Prostate gland (tissue), 2 donors: ENCODE measurements at regions not wholly inside any gene's neighbourhood (a gene's known extent, or its start where the extent isn't known, plus 50 kb on each side); places are given as distances from the start of the nearest gene placed in this dataset.

Experiments
- DNase-seq: peaks from one replicate; pipeline ENCODE4 v3.0.0-alpha.2; 2019; ENCODE audit warnings: low spot score
- H3K27ac ChIP-seq, 2 donors: fragments of 200-600 bp; sonication (generic); 2 replicates each; pipeline ENCODE4 v1.5.1; 2017 to 2019
- H3K27me3 ChIP-seq: fragments of 200-600 bp; sonication (generic); replicated peaks from 2 replicates; pipeline ENCODE4 v1.5.1; 2019; ENCODE audit not compliant: insufficient read depth
- H3K36me3 ChIP-seq, 2 donors: fragments of 200-600 bp; sonication (generic); 1 replicate in 1 of 2; 2 replicates in 1 of 2; pipeline versions ENCODE4 v1.5.1 to v1.8.1; 2017 to 2019
- H3K4me1 ChIP-seq: fragments of 200-600 bp; sonication (generic); replicated peaks from 2 replicates; pipeline ENCODE4 v1.5.1; 2019
- H3K4me3 ChIP-seq, 2 donors: fragments of 200-600 bp; sonication (generic); 2 replicates each; pipeline ENCODE4 v1.5.1; 2017 to 2019
- H3K9me3 ChIP-seq: fragments of 200-600 bp; sonication (generic); 2 replicates; pipeline ENCODE4 v1.5.1; 2017
- CTCF ChIP-seq, 4 experiments: fragments of 200-600 bp in 2 of 4; fragments of 450-650 bp in 2 of 4; sonication (generic) in 2 of 4; IDR thresholded peaks; 1 replicate in 3 of 4; 2 replicates in 1 of 4; pipeline ENCODE4 v1.5.1; 2016 to 2019; ENCODE audit warnings: antibody characterized with exemption in 4 of 4, mild to moderate bottlenecking in 2 of 4, moderate library complexity in 2 of 4
- POLR2A ChIP-seq: fragments of 450-650 bp; IDR thresholded peaks from one replicate; pipeline ENCODE4 v1.6.1; 2016; ENCODE audit warnings: antibody characterized with exemption, mild to moderate bottlenecking
- POLR2AphosphoS5 ChIP-seq: sonication (generic); formaldehyde crosslinking; IDR thresholded peaks from one replicate; pipeline ENCODE4 v1.6.1; 2017; ENCODE audit warnings: antibody characterized with exemption
- WGBS: methylation state at CpG from one replicate; pipeline ENCODE4 v1.1.5; 2018; 5-methylcytosine and 5-hydroxymethylcytosine counted together
- intact Hi-C: fragments of 100-400 bp; cut with DNase I; formaldehyde crosslinking; loops from one replicate; pipeline ENCODE4 v1.14.2; 2022

GRCh38 chr1:219269171-219269570 lies 95.5 kb downstream of the LYPLAL1 start:
- no peak for DNase-seq
- H3K4me1 ChIP-seq: no peaks in the 10 kb centered on the region
- H3K9me3 ChIP-seq: no peaks in the 10 kb centered on the region
- H3K4me3 ChIP-seq: no peak overlapping the region
- H3K36me3 ChIP-seq: no peaks in the 10 kb centered on the region
- intact Hi-C loops: no loop called here
- no peaks in the 10 kb centered on the region for H3K27me3 ChIP-seq
- H3K27ac ChIP-seq: no peak overlapping the region
- TF ChIP-seq CTCF (IDR thresholded peaks at IDR 0.05): no peak
- TF ChIP-seq POLR2A: no peak
- no peak for TF ChIP-seq POLR2AphosphoS5

- TF ChIP-seq CTCF (IDR thresholded peaks at IDR 0.05) (no peak), POLR2A (no peak), POLR2AphosphoS5 (no peak)
- Histone ChIP-seq H3K9me3 (no peaks in the 10 kb centered on the region), H3K27ac (no peak overlapping the region), H3K4me1 (no peaks in the 10 kb centered on the region), H3K4me3 (no peak overlapping the region), H3K27me3 (no peaks in the 10 kb centered on the region), H3K36me3 (no peaks in the 10 kb centered on the region)
- intact Hi-C loops: no loop called here
- 96% methylated on average over 2 of the region's 2 CpGs for WGBS
- DNase-seq: no peak
Measured at GRCh38 chr1:219266524-219266923, 92.8 kb downstream of the LYPLAL1 start.

GRCh38 chr1:219265026-219265515 lies 91.4 kb downstream of the LYPLAL1 start:
- no peaks in the 10 kb centered on the region for H3K36me3 ChIP-seq
- no peaks in the 10 kb centered on the region for H3K4me1 ChIP-seq
- no peaks in the 10 kb centered on the region for H3K27me3 ChIP-seq
- no peaks in the 10 kb centered on the region for H3K9me3 ChIP-seq
- H3K27ac ChIP-seq: no peak overlapping the region
- H3K4me3 ChIP-seq: no peak overlapping the region
- DNase-seq: no peak
- intact Hi-C loops: no loop called here
- WGBS: 80% methylated on average over 2 of the region's 2 CpGs
- TF ChIP-seq CTCF (IDR thresholded peaks at IDR 0.05) (no peak), POLR2A (no peak), POLR2AphosphoS5 (no peak)

GRCh38 chr1:219264561-219264960 lies 90.9 kb downstream of the LYPLAL1 start:
- H3K27ac ChIP-seq: no peak overlapping the region
- intact Hi-C loops: no loop called here
- no peak for DNase-seq
- H3K4me3 ChIP-seq: no peak overlapping the region
- H3K9me3 ChIP-seq: no peaks in the 10 kb centered on the region
- no peaks in the 10 kb centered on the region for H3K36me3 ChIP-seq
- WGBS: 57% methylated on average over 5 of the region's 5 CpGs
- no peaks in the 10 kb centered on the region for H3K27me3 ChIP-seq
- TF ChIP-seq CTCF (IDR thresholded peaks at IDR 0.05) (no peak), POLR2A (no peak), POLR2AphosphoS5 (no peak)
- H3K4me1 ChIP-seq: no peaks in the 10 kb centered on the region
